22Rv1 (cell line): ENCODE measurements at regions not wholly inside any gene's neighbourhood (a gene's known extent, or its start where the extent isn't known, plus 50 kb on each side); places are given as distances from the start of the nearest gene placed in this dataset.

Source experiments
- CTCF ChIP-seq: fragments of 450-650 bp; IDR thresholded peaks from 2 replicates; pipeline ENCODE4 v1.5.1; 2017; ENCODE audit warnings: mild to moderate bottlenecking
- ZFX ChIP-seq: fragments of 450-650 bp; IDR thresholded peaks from 2 replicates; pipeline ENCODE4 v1.6.1; 2017; ENCODE audit warnings: antibody characterized with exemption, borderline replicate concordance

GRCh38 chr18:27382567-27383216 is 197.6 kb upstream of the CHST9 start:
- TF ChIP-seq CTCF, result no peak
- TF ChIP-seq ZFX, result no peak
